IMR-90 (cell line): ENCODE measurements at regions not wholly inside any gene's neighbourhood (a gene's known extent, or its start where the extent isn't known, plus 50 kb on each side); places are given as distances from the start of the nearest gene placed in this dataset.

Experiments used
- ATAC-seq: fragments of 200-7000 bp; cut with Tn5 transposase; 2 replicates; pipeline ENCODE4 v1.9.1; 2020; ENCODE audit warnings: low read depth, mild to moderate bottlenecking, moderate library complexity
- BruUV-seq: library from RNA; stranded (reverse); fragments of 400-500 nt; replicated peaks from 2 replicates; lab custom pipeline; 2021; lab: Mats Ljungman, UMichigan
- CTCF ChIA-PET: fragments of 300-600 bp; formaldehyde crosslinking; extraction: SDS; loops from one replicate; lab custom pipeline; 2021; ENCODE audit warnings: antibody characterized with exemption; lab: Yijun Ruan, JAX
- POLR2A ChIA-PET: fragments of 300-600 bp; sonication (Branson Sonifier 250); formaldehyde crosslinking; loops from one replicate; lab custom pipeline; 2022; ENCODE audit warnings: antibody characterized with exemption; ENCODE audit not compliant: unreplicated experiment; lab: Charles Lee
- DNase-seq: peaks from one replicate; pipeline ENCODE4 v3.0.0; 2013
- H2AFZ ChIP-seq: replicated peaks from 2 replicates; pipeline ENCODE3; 2013; ENCODE audit warnings: low read length, mild to moderate bottlenecking; ENCODE audit not compliant: poor library complexity
- H2AK5ac ChIP-seq: 2 replicates; pipeline ENCODE4 v1.6.1; 2013; ENCODE audit warnings: low read depth, low read length, inconsistent platforms
- H2AK9ac ChIP-seq: replicated peaks from 2 replicates; pipeline ENCODE3; 2013; ENCODE audit warnings: mild to moderate bottlenecking, low read depth, low read length, moderate library complexity; ENCODE audit not compliant: poor library complexity
- H2BK120ac ChIP-seq: 2 replicates; pipeline ENCODE4 v1.6.1; 2013; ENCODE audit warnings: low read depth, low read length, inconsistent platforms
- H2BK15ac ChIP-seq: 3 replicates; pipeline ENCODE4 v1.6.1; 2013; ENCODE audit warnings: low read depth, low read length, inconsistent platforms
- H2BK20ac ChIP-seq: 2 replicates; pipeline ENCODE4 v1.6.1; 2013; ENCODE audit warnings: low read depth, mild to moderate bottlenecking, inconsistent platforms, low read length, moderate library complexity
- H2BK5ac ChIP-seq: 2 replicates; pipeline ENCODE4 v1.6.1; 2013; ENCODE audit warnings: mild to moderate bottlenecking, low read depth, low read length, inconsistent platforms; ENCODE audit not compliant: poor library complexity, severe bottlenecking
- H3K14ac ChIP-seq: replicated peaks from 2 replicates; pipeline ENCODE4 v1.6.1; 2013; ENCODE audit warnings: low read depth, low read length, inconsistent platforms
- H3K18ac ChIP-seq: 2 replicates; pipeline ENCODE4 v1.6.1; 2013; ENCODE audit warnings: low read depth, low read length, control low read depth
- H3K23ac ChIP-seq: 2 replicates; pipeline ENCODE4 v1.6.1; 2013; ENCODE audit warnings: low read depth, low read length, inconsistent platforms
- H3K27ac ChIP-seq: 2 replicates; pipeline ENCODE4 v1.5.1; 2013; ENCODE audit warnings: mild to moderate bottlenecking, control low read depth, low read length; ENCODE audit not compliant: insufficient read depth
- H3K27me3 ChIP-seq: 2 replicates; pipeline ENCODE4 v1.6.1; 2013; ENCODE audit warnings: low read length; ENCODE audit not compliant: control insufficient read depth, insufficient read depth
- H3K36me3 ChIP-seq: 2 replicates; pipeline ENCODE4 v1.6.1; 2013; ENCODE audit warnings: low read length, mixed read lengths; ENCODE audit not compliant: control insufficient read depth, insufficient read depth
- H3K4ac ChIP-seq: 2 replicates; pipeline ENCODE4 v1.6.1; 2013; ENCODE audit warnings: low read depth, low read length, inconsistent platforms
- H3K4me1 ChIP-seq: 2 replicates; pipeline ENCODE4 v1.6.1; 2013; ENCODE audit warnings: low read length, mixed read lengths; ENCODE audit not compliant: control insufficient read depth, insufficient read depth
- H3K4me2 ChIP-seq: 2 replicates; pipeline ENCODE4 v1.6.1; 2013; ENCODE audit warnings: low read depth, mild to moderate bottlenecking, control low read depth, low read length, moderate library complexity
- H3K4me3 ChIP-seq: 2 replicates; pipeline ENCODE4 v1.5.1; 2013; ENCODE audit warnings: low read depth, mild to moderate bottlenecking, control low read depth, low read length, moderate library complexity; ENCODE audit not compliant: insufficient read depth
- H3K56ac ChIP-seq: 2 replicates; pipeline ENCODE4 v1.6.1; 2013; ENCODE audit warnings: low read length, inconsistent platforms; ENCODE audit not compliant: insufficient read depth; ENCODE audit errors: extremely low read depth
- H3K79me1 ChIP-seq, 2 experiments: 2 replicates each; pipeline ENCODE4 v1.6.1; 2013; ENCODE audit warnings: low read length in 2 of 2, inconsistent platforms in 1 of 2, low read depth in 1 of 2
- H3K9ac ChIP-seq: 2 replicates; pipeline ENCODE4 v1.6.1; 2013; ENCODE audit warnings: low read depth, low read length, control low read depth
- H3K9me1 ChIP-seq: 2 replicates; pipeline ENCODE4 v1.6.1; 2013; ENCODE audit warnings: low read length, inconsistent platforms; ENCODE audit not compliant: insufficient read depth
- H3K9me3 ChIP-seq: 2 replicates; pipeline ENCODE4 v1.6.1; 2013; ENCODE audit warnings: low read length; ENCODE audit not compliant: control insufficient read depth, insufficient read depth
- H4K20me1 ChIP-seq: 2 replicates; pipeline ENCODE4 v1.6.1; 2013; ENCODE audit warnings: low read length, inconsistent platforms; ENCODE audit not compliant: insufficient read depth
- H4K5ac ChIP-seq: 2 replicates; pipeline ENCODE4 v1.6.1; 2013; ENCODE audit warnings: mild to moderate bottlenecking, low read depth, low read length, control low read depth
- H4K8ac ChIP-seq, 2 experiments: 2 replicates each; pipeline ENCODE4 v1.6.1; 2013; ENCODE audit warnings: low read depth in 2 of 2, low read length in 2 of 2, control low read depth in 1 of 2, inconsistent platforms in 1 of 2
- H4K91ac ChIP-seq: 2 replicates; pipeline ENCODE4 v1.6.1; 2013; ENCODE audit warnings: low read depth, low read length, inconsistent platforms; ENCODE audit not compliant: insufficient read depth
- CHD1 ChIP-seq: IDR thresholded peaks from 2 replicates; pipeline ENCODE4 v1.6.1; 2012; ENCODE audit warnings: low read depth, low read length, improper control_type of control experiment
- CTCF ChIP-seq: conservative IDR thresholded peaks from 2 replicates; pipeline ENCODE4 v1.5.1; 2012; ENCODE audit warnings: mild to moderate bottlenecking, low read depth, low read length, improper control_type of control experiment
- ELK1 ChIP-seq: fragments of 150-350 bp; IDR thresholded peaks from 2 replicates; pipeline ENCODE4 v1.6.1; 2016; ENCODE audit warnings: low read depth, mild to moderate bottlenecking, low read length, moderate library complexity, borderline replicate concordance
- FOS ChIP-seq: fragments of 150-350 bp; IDR thresholded peaks from 2 replicates; pipeline ENCODE4 v1.6.1; 2016; ENCODE audit warnings: low read depth, low read length
- RFX5 ChIP-seq: IDR thresholded peaks from 2 replicates; pipeline ENCODE4 v1.8.0; 2012; ENCODE audit warnings: low read depth, mild to moderate bottlenecking, low read length, moderate library complexity
- SMC3 ChIP-seq: fragments of 150-350 bp; IDR thresholded peaks from 2 replicates; pipeline ENCODE4 v1.6.1; 2016; ENCODE audit warnings: low read depth, mild to moderate bottlenecking, antibody characterized with exemption, low read length, moderate library complexity
- USF2 ChIP-seq: fragments of 150-350 bp; IDR thresholded peaks from 2 replicates; pipeline ENCODE4 v1.6.1; 2017; ENCODE audit warnings: mild to moderate bottlenecking, antibody characterized with exemption, low read length, low read depth
- dilution Hi-C: fragments of 300-500 bp; cut with HindIII; formaldehyde crosslinking; loops from one replicate; pipeline ENCODE4 v1.14.3; 2018; ENCODE audit warnings: low sequenced_read_pairs; ENCODE audit not compliant: unreplicated experiment
- in situ Hi-C: fragments of 300-500 bp; cut with MboI; formaldehyde crosslinking; loops from 3 replicates; pipeline ENCODE4 v1.14.3; 2019; ENCODE audit warnings: low sequenced_read_pairs, inconsistent platforms, mixed read lengths
- intact Hi-C: fragments of 100-400 bp; cut with micrococcal nuclease; formaldehyde crosslinking; loops from 2 replicates; pipeline ENCODE4 v1.10.0; 2022

- H3K27me3 ChIP-seq = no peaks in the 10 kb centered on the region
- H3K27ac ChIP-seq = no peak overlapping the region
- ATAC-seq (no peak), DNase-seq (no peak)
- no peak overlapping the region for H3K14ac ChIP-seq
- no peak overlapping the region for H3K56ac ChIP-seq
- no peaks in the 10 kb centered on the region for H4K20me1 ChIP-seq
- no peak overlapping the region for H2BK120ac ChIP-seq
- H4K8ac ChIP-seq = no peak overlapping the region
- H3K4me3 ChIP-seq = no peak overlapping the region
- H2BK20ac ChIP-seq = no peak overlapping the region
- in situ Hi-C loops (no loop called here), dilution Hi-C loops (no loop called here), intact Hi-C loops (no loop called here)
- H2AK5ac ChIP-seq = no peak overlapping the region
- no peak for TF ChIP-seq SMC3
- TF ChIP-seq CTCF = no peak
- no peak for TF ChIP-seq RFX5
- no peak for TF ChIP-seq CHD1
- no peak for TF ChIP-seq USF2
- no peak for TF ChIP-seq FOS
- no peak for TF ChIP-seq ELK1
- no peak overlapping the region for H4K5ac ChIP-seq
- no peaks in the 10 kb centered on the region for H3K9me1 ChIP-seq
- no peaks in the 10 kb centered on the region for H3K9me3 ChIP-seq
- H2AFZ ChIP-seq = no peak overlapping the region
- no peak overlapping the region for H3K4me2 ChIP-seq
- H2BK5ac ChIP-seq = no peak overlapping the region
- H3K4me1 ChIP-seq = no peaks in the 10 kb centered on the region
- H3K9ac ChIP-seq = no peak overlapping the region
- ChIA-PET POLR2A (no interaction called here), CTCF (no interaction called here)
- no TSS peak for BruUV-seq
- H3K4ac ChIP-seq = no peak overlapping the region
- no peak overlapping the region for H2AK9ac ChIP-seq
- H3K23ac ChIP-seq = no peak overlapping the region
- H3K36me3 ChIP-seq = no peaks in the 10 kb centered on the region
- H4K91ac ChIP-seq = no peak overlapping the region
- no peak overlapping the region for H3K18ac ChIP-seq
- no peak overlapping the region for H2BK15ac ChIP-seq
- no peaks in the 10 kb centered on the region for H3K79me1 ChIP-seq
These were observed 710.8 kb downstream of the PLOD2 start for GRCh38 chr3:145450018-145450682.
